Superior temporal gyrus (tissue), 1 donor: ENCODE measurements at regions not wholly inside any gene's neighbourhood (a gene's known extent, or its start where the extent isn't known, plus 50 kb on each side); places are given as distances from the start of the nearest gene placed in this dataset.

Source experiments
- DNase-seq: peaks from one replicate; pipeline ENCODE4 v3.0.0-alpha.2; 2016; ENCODE audit errors: extremely low spot score

DNA sequence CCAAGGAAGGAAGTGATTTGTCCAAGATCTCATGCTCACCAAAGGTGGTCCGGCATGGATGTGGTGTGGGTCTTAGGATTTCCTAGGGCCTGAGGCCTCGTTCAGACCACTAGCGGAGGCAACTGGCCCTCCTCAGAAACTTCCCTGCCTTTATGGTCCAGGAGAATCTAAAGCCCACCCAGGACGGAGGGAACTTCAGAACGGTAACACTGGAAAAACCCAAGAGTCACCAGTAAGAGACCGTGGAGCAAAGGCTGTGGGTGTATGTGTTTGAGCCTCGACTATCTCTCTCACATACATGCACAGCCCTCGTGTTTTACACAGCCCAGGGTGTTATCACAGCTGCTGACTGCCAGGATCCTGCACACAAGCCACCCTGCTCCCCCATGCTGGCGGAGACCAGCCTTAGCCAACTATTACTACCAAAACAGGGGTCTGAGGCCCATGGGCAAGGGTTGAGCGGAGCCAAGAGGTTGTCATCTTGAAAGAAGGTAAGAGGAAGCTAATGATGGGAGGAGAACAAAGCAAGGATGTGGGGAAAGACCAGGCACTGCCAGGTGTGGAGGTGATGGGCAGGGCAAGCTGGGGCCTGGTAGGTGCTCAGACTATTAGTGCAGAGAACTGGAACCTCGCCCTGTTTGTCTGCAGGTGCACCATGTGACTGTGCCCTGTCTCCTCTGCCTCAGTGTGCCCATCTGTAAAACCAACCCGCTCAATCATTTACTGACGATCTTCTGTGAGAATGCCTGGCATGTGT is 170.2 kb upstream of the ZMIZ1 start:
- DNase-seq, result no peak

DNA sequence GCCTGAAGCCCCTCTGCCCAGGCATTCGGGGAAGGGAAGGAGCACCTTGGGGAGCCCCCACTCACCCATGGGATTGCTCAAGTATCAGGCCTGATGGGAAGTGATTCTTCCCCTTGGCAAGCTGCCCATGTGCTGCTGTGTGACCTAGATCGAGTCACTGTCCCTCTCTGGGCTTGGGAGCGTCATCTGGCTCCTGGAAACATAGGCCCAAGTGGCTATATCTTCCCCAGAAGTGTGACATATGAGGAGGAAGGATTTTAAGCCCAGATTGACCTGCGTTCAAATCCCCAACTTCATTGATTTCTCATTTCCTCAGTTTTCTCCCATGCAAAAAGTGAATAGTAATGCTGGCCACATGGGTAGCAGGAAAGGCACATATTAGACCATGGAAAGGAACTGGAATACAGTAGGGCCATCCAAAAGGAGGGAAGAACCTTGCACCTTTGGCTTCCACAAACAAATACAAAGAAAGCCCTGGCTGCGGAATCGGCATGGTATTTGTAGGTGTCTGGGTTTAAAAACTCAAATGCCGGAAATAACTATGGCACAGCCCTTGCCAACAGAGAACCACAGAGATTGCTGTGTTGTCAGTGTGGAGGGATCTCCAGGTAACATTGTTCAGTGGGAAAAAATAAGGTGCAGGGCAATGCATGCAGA is 169.5 kb upstream of the ZMIZ1 start:
- DNase-seq, result no peak

DNA sequence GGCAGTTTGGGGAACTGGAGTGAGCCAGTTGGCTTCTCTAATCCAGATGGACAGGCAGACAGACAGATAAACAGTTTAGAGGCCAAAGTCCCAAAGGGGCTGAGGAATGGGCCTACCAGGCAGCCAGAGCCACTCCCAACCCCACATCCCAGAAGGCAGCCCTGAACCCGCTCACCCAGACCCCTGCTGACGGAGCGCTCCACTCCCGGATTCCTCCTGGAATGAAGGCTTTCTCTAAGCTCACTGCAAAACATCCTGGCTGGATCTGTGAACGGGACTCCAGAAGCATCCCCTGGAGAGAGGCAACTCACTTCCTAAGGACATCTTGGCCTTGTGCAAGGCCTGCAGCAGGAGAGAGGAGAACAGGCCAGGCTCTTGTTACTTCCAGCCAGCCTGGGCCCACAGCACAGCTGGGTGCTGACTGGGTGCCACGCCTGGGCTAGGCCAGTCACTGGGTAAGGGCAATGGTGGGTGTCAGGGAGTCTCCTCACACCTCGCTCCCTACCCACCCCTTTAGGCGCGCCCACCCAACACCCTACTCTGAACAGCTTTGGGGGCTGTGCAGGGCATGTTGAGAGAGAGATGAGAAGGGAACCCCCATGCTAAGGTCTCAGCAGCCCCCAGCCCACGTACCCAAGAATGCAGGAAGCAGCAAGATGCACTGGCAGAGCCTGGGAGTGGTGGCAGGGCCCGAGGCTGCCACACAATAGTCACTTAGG is 168.6 kb upstream of the ZMIZ1 start:
- no peak for DNase-seq

DNA sequence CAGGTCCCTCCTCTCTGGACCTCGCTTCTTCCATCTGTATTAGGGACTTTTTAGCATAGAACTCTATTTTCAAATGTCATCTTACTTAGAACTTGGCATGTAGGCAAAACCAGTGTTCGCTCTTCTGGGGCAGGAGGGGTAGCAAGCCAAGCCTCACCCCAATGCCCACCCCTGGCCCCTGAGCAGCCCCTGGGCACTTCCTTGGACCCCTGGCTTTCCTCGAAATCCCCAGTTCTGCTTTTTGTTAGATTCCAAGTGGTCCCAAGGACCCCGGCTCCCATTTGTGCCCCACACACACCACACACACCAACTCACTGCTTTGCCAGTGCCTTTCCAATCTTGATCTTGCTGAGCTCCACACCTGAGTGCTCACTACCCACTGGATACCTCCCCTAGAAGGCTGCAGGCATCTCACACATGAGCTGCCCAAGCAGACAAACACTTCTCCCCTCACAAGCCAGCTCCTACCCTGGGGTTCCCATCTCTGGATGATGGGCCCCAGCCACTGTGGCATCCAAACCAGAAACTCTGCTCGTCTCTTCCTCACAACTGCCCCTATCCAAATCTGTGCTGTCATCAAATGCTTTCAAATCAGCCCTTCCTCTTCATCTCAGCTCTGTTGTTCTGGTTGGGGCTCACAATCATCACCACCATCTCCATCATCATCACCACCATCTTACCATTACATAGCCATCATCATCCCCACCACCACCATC is 167.9 kb upstream of the ZMIZ1 start:
- no peak for DNase-seq

DNA sequence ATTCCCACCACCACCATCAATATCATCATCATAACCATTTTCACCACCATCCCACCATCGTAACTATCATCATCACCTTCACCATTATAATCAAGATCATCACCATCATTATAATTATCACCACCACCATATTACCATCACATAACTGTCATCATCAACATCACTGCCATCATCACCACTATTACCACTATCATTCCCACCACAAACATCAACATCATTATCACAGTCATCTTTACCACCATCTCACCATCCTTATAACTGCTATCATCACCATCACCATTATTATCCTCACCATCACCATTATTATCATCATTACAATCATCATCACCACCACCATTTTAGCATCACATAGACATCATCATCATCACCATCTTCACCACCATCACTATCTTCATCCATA is 167.1 kb upstream of the ZMIZ1 start:
- no peak for DNase-seq

DNA sequence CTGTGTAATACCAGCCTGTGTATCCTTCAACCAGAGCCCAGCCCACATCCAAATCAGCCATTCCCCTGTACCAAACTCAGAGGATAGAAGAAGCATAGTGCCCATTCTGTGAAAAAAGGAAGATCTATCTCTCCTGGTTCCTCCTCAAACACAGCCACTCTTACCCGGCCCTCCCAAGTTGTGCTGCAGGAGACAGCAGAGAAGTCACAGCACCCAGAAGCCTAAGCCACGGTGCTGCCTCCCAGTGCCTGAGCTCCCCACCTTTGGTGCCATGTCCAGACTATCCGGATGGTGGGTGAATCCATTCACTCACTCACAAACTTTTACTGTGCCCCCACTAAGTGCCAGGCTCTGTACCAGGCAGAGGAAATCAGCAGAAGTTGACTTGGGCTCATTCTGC is 166.0 kb upstream of the ZMIZ1 start:
- no peak for DNase-seq

DNA sequence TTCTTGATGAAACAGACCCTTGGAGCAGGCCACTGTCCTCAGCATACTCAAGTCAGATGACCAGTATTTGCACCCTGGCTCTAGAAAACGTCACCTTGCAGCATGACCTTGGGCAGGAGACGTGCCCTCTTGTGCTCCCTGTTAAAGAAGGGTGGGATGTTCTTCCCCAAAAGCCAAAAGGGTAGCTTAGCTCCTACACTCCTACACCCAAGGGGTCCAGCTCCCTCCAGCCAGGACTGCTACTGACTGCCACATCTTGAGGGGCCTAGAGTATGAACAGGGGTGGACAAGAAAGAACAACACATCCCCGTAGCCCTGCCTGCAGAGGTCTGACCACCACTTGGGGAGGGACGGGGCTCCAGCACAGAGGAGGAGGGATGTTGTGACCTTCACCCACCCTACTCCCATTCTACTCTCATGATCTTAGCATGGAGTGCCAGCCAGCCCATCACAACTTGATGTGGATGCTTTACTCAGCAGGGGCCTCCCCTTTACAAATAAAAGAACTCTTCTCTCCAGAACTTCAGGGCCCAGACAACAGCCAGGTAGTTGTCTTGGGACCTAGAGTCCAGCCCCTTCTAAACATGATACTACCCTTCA is 165.3 kb upstream of the ZMIZ1 start:
- no peak for DNase-seq

DNA sequence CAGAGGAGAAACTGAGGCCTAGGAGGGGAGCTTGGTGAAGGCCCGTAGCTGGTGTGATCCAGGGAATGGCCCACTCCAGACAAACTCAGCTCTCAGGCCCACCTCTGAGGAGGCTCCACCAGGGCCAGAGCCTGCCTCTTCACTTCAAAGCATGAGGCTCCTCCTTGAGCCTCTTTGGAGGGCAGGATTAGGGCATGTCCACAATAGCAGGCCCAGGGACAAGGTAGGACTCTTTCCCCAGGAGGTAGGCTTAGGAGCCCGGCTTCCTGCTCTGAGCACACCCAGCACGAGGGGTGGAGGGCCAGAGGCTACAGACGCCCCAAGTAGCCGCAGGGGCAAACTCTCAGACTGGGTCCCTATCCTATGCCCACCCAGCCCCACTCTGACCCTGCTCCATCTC is 164.6 kb upstream of the ZMIZ1 start:
- no peak for DNase-seq

DNA sequence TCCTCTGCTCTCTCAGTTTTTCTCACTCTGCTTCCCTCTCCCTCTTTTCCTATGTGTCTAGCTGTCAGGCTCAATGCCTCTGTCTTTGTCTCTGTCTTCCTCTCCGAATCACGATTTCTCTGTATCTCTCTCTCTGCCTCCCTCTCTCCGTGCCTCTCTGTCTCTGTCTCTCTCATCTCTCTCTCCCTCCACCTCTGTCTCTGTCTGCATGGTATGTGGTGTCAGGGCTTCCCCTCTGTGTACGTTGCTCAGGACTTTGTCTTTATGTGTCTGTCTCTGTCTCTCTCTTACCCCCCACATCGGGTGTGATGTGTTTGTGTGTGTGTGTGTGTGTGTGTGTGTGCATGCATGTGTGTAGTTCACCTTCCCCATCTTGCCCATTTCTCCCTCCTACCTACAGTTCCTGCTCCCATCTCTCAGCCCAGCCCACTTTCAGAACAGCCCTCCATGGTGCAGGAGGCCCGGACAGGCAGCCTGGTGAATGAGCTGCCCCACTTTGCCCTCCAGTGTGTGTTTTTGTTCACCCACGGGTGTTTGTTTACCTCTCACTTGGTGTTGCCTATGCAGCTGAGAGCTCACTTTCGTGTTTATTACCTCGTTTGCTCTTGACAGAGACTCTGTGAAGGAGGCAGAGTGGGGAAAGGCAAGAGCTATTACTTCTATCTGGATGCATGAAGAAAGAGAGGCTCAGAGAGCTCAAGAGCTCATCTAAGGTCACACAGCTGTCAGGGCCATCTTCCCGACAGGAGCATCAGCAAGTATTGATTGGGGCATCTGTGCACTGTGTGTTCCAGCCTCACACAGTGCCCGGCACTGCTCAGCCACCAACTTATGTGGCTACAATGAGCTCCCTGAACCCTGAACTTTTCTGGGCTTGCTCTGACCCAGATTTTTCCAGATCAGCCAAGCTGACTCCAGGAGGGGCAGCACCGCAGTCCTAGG is 163.5 kb upstream of the ZMIZ1 start:
- DNase-seq, result no peak

DNA sequence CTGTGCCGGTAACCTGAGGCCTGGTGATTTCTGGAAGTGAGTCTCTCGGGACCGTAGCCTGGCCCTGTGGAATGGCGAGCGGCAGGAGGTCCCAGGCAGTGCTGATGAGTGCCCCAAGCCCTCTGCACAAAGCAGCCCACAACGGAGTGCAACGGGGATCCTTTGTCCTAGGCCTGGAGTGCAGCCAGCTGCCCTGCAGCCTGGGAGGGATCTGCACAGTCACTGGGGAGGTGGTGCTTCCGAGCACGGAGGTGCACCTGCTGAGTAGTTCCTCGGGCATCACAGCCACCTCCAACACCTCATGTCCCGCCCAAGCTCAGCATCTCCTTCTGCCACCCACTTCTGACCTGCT is 162.8 kb upstream of the ZMIZ1 start:
- no peak for DNase-seq

DNA sequence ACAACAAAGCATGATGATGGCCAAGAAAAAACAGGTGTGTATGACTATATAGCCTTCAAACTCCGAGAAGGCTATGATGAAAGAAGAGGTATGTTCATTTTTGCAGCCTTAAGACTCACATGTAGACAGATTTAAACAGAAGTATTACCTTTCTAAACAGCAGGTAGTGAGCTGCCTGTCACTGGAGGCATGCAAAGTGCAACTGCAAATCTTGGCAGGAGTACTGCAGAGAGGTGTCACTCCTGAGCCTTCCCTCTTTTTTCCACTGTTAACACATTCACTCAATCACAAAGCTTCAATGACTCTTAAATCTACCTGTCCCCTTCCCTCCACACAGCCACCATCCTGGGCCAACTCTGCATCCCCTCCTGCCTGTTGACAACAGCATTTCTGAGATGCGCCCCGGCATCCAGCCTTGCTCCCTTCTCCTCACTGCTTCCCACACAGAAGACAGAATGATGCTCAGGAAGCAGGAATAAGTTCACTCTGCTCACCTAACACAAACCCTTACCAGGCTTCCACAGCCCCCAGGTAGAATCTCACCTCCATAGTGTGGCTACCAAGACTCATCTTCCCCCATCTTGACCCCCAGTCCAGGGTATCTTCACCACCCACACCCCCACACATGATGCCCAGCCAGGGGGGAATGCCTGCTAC is 161.9 kb upstream of the ZMIZ1 start:
- DNase-seq, result no peak

DNA sequence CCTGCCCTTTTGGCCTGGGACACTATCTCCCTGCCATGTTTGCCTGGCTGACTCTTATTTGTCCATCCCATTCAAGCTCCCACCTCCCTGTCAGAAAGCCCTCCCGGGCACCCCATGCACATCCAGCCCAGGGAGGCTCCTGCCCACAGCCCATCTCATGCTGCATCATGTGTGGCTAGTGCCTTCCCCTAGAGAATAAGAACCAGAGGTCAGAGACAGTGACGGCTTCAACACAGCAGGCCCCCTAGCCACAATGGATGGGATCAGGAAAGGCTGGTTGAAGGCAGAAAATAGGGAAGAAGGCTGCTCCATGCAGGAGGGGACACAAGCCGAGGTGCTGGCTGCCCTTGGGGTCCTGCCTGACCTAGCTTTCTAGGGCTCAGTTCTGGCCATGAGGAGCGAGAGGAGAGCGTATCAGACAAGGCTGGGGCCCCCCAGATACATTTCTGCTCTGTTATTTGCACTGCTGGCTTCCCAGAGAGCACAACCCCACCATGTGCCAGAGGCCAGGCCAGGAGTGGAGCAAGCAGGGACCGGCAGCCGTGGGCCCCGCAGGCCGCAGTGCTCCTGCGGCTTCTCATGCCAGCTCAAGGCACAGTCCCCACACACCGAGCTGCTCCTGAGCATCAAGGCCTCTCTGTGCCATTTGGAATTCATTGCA is 161.1 kb upstream of the ZMIZ1 start:
- no peak for DNase-seq

DNA sequence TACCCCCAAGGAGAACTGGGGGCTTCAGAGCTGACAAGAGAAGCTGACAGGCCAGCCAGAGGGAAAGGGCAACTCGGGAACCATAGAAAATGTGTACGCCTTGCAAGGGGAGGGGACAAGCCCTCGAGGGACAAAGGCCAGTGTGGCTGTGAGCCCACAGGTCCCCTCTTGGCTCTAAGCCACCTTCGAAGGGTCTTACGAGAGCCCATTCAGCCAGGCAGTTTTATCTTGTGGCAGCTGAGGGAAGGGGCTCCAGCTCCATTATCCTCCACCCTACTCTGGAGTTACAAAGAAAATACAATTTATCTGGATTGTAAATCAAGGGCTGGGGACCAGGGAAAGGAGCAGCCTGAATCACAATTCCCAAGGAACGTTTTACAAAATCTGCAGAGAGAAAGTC is 159.5 kb upstream of the ZMIZ1 start:
- no peak for DNase-seq

DNA sequence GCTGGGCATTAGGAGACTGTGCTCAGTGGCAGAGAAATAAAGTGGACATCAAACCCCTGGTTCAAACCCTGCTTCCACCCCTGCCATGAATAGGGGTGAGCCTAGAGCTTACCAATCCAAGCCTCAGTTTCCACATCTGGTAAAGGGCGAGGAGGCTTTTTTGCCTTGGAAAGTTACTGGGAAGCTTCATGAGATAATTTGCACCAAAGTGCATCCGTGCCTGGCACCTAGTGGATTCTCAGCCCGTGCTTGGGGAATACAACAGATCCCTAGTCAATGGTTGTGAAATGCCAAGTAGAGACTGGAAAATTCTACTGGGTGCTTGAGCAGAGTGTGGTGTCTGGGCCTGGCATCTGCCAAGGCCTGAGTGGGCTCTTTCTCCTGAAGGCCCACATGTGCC is 158.7 kb upstream of the ZMIZ1 start:
- DNase-seq, result no peak

DNA sequence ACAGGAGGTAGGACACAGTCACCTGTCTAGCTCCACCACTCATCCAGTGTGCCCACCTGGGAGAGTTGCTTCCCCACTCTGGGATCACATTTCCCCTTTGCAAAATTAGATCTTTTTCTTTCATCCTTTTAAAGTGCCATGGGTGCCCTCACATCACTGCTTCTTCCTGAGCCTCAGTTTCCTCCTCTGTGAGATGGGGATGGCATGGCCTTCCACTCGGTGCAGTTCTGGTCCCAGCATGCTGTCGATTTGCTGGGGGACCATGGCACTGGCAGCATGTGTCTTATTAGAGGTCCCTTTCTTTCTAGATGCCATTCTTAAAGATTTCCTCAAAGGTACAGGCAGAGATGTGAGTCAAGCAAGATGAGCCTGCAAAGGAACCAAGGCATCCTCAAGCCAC is 158.3 kb upstream of the ZMIZ1 start:
- no peak for DNase-seq

DNA sequence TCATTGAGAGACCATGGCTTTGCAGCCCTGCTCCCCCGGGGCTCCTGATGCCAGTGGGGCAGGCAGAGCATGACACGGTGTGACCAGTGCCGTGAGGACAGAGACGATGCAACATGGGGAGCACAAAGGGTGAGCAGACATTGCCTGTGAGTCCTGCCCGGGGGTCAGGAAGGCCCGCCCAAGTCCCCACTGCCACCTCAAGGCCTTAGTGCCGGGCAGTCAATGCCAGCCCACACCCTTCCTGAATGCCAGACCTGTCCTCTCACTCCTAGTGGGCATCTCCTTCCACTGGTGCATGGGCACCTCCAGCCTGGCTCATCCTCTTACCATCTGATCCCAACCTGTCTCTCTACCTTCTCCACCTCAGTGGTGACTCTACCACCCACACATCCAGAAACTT is 157.9 kb upstream of the ZMIZ1 start:
- no peak for DNase-seq

DNA sequence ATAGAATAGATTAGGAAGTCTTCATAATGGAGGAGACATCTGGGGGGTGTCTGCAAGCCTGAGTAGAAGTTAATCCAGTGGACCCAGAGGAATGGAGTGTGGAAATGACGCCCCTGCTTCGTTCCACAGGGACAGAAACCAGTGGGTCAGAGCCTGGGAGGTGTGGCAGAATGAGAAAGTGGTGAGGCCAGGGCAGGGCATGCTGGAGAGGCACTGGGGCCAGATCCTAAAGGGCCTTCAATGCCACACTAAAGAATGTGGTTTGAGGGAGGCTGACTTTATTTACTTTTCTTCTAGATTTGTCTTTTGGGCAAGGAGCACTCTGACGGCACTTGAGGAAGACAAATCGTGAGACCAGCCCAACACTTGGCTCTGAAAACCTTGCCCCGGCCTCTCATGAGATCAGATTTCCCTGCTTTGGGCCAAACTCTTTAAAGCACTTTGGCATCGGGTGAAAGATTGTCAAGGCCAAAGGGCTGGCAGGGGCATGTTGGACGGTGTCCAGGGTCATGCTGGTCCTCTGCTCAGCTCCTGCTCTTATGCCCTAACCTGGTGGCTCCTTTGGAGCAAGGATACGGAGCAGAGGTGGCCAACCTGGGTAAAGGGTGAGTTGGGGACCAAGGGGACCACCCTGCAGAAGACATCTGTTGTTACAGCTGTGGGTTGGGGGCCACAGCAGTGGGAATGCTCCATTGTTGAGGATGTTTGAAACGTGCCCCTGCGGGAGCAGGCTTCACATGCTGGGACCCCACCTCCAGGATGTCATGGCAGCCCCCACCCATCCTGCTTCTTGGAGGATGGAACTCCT is 157.0 kb upstream of the ZMIZ1 start:
- DNase-seq, result no peak

DNA sequence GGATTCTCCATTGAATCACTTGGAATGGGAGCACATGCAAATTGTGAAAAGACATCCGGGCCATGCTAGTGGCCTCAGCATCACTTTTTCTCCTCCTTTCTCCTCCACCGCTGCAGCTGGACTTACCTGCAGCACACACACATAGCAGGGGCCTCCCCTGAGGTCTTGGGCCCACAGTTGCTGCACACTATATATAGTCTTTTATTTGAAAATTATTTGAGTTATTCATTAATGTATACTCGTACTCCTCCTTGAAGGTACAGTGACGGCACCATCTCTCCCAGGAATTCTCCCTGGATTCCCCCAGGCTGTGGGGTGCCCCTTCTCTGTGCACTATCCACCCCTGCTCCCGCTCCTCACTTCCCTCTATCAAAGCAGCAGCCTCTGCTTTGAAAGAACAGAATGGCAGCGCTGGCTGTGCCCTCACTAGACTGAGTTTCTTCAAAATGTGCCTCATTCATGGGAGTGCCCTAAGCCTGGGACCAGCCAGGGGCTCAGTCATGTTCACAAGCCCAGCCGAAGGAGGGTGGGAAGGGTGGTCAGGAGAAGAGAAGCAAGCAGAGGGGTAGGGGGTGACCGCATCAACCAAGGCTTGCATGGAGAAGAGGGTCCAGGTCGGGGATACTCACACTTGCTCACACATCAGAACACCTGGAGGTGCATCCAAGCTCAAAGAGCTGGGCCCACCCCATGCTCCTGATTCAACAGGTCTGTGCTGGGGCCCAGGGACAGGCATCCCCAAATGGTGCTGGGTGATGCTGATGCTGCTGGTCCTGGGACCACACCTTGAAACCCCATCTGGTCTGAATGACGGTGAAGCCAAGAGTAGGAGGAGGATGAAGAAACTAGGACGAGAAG is 156.2 kb upstream of the ZMIZ1 start:
- no peak for DNase-seq
